ENCODE measurements at regions not wholly inside any gene's neighbourhood (a gene's known extent, or its start where the extent isn't known, plus 50 kb on each side); places are given as distances from the start of the nearest gene placed in this dataset.

DNA sequence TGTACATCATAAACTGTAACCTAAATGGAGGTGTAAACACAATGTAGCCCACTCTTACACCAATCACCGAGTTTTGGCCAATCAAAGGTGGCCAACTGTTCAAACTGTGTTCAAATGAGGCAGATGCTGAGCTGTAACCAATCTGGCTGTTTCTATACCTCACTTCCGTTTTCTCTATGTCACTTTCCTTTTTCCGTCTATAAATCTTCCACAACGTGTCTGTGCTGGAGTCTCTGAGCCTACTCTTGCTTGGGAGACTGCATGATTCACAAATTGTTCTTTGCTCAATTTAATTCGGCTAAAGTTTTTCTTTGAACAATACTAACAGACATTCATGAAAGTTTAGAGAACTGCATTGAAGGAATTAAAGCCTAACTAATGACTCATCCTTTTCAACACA lies 547.1 kb upstream of the USP15 start:
- no peak overlapping the region for H3K4me3 ChIP-seq
- H3K27ac ChIP-seq, result no peak overlapping the region

DNA sequence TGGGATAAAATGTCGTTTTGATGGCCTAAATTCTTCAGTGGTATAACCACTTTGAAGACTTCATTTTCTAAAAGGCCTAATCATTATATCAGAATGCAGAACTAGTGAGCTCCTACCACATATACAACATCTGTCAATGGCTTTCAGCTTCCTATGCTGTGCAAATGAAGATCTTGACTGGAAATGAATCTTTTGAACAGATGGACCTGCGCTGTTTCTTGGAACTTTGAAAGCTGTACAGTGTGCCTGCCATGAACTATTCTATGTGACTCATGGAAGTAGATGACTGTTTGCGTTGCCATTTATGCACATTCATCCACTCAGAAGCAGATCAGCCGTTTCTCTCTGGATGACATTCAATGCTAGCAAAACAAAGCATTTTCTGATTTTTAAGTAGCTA lies 542.2 kb upstream of the USP15 start:
- Histone ChIP-seq H3K27ac (no peak overlapping the region), H3K4me3 (no peak overlapping the region)

DNA sequence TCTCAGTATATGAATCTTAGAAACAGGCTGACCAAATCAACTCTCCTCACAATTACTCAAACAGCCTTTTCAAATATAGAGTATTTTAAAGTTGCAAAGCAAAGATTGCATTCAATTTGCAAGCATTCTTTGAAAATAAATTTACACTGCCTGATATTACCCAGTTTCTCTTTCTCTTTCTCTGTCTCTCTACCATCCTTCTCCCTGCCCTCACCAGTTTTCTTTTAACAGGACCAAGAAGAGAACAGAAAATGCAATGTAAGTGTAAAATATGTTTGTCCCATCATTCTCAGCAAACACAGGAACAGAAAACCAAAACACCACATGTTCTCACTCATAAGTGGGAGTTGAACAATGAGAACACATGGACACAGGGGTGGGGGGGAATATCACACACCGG lies 520.3 kb upstream of the USP15 start:
- Histone ChIP-seq H3K27ac (no peak overlapping the region), H3K4me3 (no peak overlapping the region)

DNA sequence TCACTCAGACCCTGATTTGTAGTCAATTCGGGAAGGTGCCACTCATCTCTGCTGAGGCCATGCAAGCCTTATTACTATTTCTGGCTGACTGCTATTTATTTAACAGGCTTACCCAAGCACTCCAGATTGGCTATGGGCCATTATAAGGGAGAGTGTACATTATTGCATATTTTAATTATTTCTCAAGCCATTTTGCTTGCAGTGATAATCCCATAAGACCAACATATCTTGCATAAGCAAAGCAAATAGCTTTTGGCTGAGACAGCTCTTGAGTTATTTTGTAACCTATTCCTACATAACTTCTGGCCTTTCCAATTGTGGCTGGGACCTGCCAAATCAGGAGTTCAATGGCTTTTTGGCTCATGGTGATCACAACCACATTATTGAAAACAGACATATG lies 509.6 kb upstream of the USP15 start:
- Histone ChIP-seq H3K4me3 (no peak overlapping the region), H3K27ac (no peak overlapping the region)

DNA sequence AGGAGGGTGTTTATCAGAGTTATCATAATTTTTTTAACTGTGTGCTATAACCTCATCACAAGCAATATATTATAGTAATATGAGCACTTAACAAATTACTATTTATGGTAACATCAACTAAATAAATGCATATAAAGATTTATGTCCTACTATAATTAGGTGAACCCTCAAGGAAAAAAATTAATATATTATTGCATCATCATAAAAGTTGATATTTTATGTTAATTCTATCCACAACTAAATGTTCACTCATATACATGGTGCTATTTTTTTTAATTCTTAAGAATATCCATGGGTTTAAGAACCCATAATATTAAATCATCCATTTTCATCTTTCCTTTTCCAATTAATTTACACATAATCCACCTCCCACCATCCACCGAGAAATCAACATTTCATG lies 506.0 kb upstream of the USP15 start:
- Histone ChIP-seq H3K27ac (no peak overlapping the region), H3K4me3 (no peak overlapping the region)

- Histone ChIP-seq H3K4me3 (no peak overlapping the region), H3K27ac (no peak overlapping the region)
Observed at GRCh38 chr12:61757831-61758505, 502.2 kb upstream of the USP15 start.

DNA sequence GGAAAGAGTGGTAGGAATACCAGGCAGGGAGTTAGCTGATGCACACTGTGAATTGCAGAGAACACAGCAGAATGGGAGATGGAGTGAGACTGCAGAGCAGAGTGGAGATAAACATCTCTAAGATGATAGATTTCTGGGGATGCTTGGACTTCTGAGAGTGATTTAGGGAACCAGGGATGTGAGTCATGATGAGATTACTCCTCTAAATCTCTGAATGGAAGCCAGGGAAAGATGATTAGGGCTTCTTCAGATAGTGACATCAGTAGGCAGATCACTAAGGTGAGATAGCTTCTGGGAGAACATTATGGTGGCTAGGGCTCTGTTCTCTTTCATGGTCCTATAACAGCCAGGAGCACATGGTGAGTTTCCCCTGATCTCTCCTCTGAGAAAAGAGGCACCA lies 501.5 kb upstream of the USP15 start:
- Histone ChIP-seq H3K4me3 (no peak overlapping the region), H3K27ac (no peak overlapping the region)

DNA sequence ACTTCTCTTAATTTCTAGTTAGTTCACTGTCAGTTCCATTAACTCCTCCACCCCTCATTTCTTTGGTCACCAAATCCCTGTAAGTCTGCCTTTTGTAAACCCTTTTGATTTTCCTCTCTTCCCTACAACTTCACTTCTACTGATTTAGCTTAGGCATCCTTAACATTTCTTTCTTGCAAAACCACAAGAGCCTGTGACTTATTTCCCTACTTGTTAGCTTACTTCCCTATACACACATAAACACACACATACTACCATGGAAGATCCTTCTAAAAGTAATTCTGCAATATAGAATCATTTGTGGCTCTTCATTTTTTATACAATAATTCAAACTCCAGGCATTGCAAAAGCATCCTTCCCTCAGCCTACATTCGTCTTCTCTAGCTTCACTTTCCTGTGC lies 494.3 kb upstream of the USP15 start:
- H3K4me3 ChIP-seq, result no peak overlapping the region

DNA sequence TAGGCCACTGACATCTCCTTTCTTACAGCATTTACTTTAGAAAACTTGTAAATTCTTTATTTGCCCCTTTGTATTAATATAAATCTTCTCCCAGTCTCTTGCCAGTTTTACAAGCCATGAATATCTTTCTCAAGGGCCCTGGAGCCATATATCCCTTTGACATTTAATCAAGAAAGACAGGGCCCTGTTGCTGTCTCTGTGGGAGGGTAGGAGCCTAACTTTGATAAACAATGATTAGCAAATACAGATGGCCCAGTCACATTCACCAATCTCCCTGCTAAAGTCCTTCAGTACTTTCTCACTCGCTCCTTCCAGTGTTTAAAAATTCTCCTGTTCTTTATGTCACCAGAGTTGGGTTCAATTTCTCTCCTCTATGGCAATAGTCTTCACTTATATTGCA lies 479.8 kb upstream of the USP15 start:
- no peak overlapping the region for H3K4me3 ChIP-seq
- H3K27ac ChIP-seq, result no peak overlapping the region

More for the DNA sequence above, 494.3 kb upstream of the USP15 start:
- no peak overlapping the region for H3K27ac ChIP-seq

GRCh38 chr12:61781021-61781581 lies 479.1 kb upstream of the USP15 start:
- no peak overlapping the region for H3K4me3 ChIP-seq
- no peak overlapping the region for H3K27ac ChIP-seq

- no peak overlapping the region for H3K27ac ChIP-seq
Observed at GRCh38 chr12:61796846-61797245, 463.4 kb upstream of the USP15 start.

GRCh38 chr12:61797266-61797665 lies 462.9 kb upstream of the USP15 start:
- no peak overlapping the region for H3K4me3 ChIP-seq
- H3K27ac ChIP-seq, result no peak overlapping the region

More at GRCh38 chr12:61796846-61797245, 463.4 kb upstream of the USP15 start:
- no peak overlapping the region for H3K4me3 ChIP-seq

GRCh38 chr12:61798778-61799177 lies 461.4 kb upstream of the USP15 start:
- H3K4me3 ChIP-seq, result no peak overlapping the region
- no peak overlapping the region for H3K27ac ChIP-seq

- Histone ChIP-seq H3K27ac (no peak overlapping the region), H3K4me3 (no peak overlapping the region)
Observed at GRCh38 chr12:61804301-61804700, 455.9 kb upstream of the USP15 start.

DNA sequence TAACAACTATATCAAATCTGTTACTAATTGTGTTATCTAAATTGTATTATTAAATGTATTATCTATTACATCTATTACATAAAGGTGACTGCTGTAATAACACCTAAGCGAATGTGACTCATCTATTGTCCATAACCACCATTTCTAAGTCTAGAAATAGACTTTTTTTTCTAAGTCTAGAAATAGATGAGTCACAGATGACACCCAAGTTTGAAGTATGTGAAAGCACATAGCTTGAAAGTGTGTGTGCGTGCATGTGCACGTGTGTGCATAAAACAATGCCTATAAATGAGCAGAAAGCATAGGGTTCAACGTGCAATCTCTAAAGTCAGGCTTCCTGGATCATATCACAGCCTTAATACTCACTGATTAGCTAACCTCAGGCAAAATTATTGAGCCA lies 451.3 kb upstream of the USP15 start:
- Histone ChIP-seq H3K27ac (no peak overlapping the region), H3K4me3 (no peak overlapping the region)

- H3K27ac ChIP-seq, result no peak overlapping the region
- no peak overlapping the region for H3K4me3 ChIP-seq
Observed at GRCh38 chr12:61810486-61810885, 449.7 kb upstream of the USP15 start.

- no peak overlapping the region for H3K4me3 ChIP-seq
- no peak overlapping the region for H3K27ac ChIP-seq
Observed at GRCh38 chr12:61821381-61821780, 438.8 kb upstream of the USP15 start.

GRCh38 chr12:61823102-61823501 lies 437.1 kb upstream of the USP15 start:
- H3K27ac ChIP-seq, result no peak overlapping the region

GRCh38 chr12:61846765-61847164 lies 413.4 kb upstream of the USP15 start:
- Histone ChIP-seq H3K27ac (no peak overlapping the region), H3K4me3 (no peak overlapping the region)

More at GRCh38 chr12:61823102-61823501, 437.1 kb upstream of the USP15 start:
- no peak overlapping the region for H3K4me3 ChIP-seq

GRCh38 chr12:61848893-61849292 lies 411.3 kb upstream of the USP15 start:
- Histone ChIP-seq H3K4me3 (no peak overlapping the region), H3K27ac (no peak overlapping the region)

GRCh38 chr12:61853945-61854344 lies 406.3 kb upstream of the USP15 start:
- Histone ChIP-seq H3K4me3 (no peak overlapping the region), H3K27ac (no peak overlapping the region)

DNA sequence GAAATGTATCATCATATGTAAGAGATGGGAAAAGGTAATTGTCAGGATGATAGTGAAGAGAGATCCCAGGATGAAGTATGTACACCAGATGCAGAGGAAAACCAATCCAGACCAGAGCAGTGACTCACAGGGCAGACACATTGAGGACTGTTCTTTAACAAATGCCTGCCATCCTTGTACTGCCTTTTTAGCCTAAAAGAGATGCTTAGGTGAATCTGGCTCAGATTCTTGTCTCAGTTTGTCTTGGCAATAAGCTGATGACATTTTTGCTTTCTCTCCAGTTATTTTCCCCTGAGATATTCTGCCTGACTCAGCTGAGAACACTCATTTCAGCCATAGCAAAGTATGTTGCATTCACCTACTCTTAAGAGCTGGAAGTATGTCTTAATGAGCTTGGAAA lies 405.3 kb upstream of the USP15 start:
- no peak overlapping the region for H3K4me3 ChIP-seq
- H3K27ac ChIP-seq, result no peak overlapping the region
